GM19372 (cell line): ENCODE measurements at regions not wholly inside any gene's neighbourhood (a gene's known extent, or its start where the extent isn't known, plus 50 kb on each side); places are given as distances from the start of the nearest gene placed in this dataset.
"Not testable (repeated sequence)": the region's sequence is repeated elsewhere in the genome, so short reads cannot be mapped to it uniquely, and the experiment has no call there.

Source experiments
- ATAC-seq: cut with Tn5 transposase; IDR thresholded peaks from one replicate; pipeline ENCODE4 v1.9.1; 2021; ENCODE audit warnings: mild to moderate bottlenecking, low read depth, moderate library complexity; ENCODE audit not compliant: unreplicated experiment

DNA sequence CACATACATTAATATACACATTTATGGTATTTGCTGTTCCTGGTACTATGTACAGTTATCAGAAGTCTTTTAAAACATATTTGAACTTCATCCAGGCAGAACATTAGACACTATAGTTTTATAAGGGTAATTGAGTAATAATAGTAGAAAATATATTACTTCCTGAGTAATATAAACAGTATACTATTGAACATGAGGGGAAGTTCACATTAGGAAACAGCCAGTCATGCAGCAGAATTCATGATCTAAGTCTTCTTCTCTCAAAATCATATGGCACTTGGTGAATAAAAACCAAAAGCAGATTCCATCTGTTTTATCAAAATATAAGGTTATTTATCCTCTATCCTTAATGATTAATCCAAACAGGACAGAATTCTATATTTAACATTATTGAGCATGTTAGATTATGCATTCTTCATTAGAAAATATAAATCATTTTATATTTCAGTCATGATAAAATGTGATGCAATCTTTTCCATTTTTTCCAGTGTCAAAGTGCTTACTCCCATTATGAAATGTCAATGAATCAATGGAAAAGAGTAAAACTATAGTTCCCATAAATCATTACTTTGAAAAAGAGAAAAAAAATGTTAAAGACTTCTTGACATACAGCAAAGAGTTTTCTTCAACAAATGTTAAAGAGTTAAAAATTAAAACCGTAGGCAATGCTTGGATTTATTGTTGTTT, 584.3 kb upstream of the TUSC1 start:
- ATAC-seq: no peak

DNA sequence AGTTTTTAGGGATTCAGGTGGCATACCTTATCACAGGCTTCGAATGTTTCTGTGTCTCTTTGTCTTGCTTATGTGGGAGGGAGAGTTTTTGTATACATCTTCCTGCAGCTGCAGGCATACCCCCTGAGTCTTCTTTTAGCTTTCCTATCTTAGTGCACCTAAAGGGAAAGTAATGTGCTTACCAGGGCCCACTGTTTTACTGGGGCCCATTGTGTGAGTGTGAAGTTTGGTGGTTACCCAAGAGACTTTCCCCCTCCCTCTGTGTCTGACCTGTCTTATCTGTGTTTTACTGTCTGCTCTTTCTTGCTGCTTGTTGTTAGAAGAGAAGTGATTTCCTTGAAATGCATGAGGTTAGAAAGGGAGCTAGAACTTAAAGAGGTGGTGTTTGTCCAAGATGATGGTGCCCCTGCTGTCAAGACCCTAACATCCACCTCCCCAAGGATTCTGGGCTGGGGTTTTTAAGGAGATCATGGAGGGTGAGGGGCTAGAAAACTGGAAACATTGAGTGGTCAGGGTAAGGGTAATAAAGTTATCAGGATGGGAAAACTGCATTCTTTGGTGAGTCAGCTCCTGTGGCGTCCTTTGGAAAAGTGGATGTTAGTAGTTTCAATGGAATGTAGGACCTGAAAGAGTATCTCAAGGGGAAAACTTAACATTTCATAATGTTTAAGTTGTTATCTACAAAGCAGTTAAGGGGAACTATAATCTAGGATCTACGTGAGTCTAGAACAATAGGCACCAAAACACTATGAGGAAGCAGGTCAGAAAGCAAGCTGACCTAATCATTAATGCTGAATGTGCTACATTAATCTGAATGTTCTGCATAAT, 583.5 kb upstream of the TUSC1 start:
- ATAC-seq: no peak

DNA sequence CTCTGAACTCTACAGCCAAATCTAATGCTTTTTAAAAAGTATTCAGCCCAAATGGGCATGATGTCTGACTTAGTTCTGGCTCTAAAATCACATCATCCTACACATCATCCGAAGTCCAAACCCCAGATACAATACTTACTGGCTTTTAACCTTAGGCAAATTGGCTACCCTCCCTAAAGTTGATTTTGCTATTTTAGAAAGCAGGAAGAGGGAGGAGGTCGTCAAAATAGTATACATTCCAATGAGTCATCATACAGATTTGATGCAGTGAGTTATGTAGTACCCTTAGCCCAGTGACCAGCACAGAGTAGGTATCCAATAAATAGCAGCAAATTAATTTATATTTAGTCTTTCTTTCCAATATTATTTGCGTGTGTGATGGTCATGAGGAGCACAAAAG, 582.0 kb upstream of the TUSC1 start:
- no peak for ATAC-seq

DNA sequence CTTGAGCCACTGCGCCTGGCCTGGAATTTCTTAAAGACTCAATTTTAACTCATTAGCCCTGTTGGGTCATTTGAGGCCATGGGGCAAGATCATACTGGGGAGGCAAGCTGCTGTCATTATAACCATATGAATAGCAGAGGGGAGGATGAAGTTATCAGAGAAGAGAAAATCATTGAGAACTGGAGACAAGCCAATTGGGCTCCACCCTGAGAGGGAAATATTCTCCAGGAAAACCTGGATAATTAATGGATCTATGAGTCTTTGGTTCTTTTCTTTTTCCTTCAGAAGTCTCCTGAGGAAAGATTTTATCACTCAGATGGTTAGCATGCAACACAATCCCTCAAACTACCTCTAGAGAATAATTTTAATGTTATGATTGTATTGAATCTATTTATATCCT, 569.6 kb upstream of the TUSC1 start:
- no peak for ATAC-seq

DNA sequence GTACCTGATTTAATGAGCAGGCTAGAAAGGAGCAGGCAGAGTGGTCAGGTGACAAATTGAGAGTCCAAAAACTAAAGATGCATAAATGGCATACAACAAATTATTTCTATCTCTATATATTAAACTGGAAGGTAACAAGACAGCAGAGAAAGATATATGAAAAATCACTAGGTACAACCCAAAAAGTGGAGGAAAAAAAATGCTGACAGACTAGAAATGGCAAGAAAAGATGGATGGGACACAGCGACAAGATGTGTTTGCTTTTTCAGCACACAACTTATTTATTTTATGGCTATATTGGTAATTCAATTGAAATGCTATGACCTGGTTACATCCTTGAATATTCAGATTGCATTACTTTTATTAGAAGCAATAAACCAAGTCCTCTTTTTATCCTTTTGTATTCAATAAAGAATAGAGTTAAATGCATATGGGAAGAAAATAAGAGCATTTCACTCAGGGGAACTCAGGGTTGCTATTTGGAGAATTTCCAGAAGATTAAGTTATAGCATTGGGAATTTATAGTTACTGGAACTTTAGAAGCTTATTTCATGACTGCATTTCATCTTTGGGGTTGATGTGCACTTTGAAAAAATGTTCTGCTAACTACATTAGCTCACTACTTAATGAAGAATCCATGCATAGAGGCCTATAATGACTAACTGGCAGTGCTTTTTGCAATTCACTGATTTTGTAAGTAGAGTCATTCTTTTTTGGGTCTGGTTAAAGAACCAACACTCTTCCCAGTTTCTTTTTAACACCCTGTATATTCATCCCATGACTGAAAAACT, 566.6 kb upstream of the TUSC1 start:
- ATAC-seq: no peak

DNA sequence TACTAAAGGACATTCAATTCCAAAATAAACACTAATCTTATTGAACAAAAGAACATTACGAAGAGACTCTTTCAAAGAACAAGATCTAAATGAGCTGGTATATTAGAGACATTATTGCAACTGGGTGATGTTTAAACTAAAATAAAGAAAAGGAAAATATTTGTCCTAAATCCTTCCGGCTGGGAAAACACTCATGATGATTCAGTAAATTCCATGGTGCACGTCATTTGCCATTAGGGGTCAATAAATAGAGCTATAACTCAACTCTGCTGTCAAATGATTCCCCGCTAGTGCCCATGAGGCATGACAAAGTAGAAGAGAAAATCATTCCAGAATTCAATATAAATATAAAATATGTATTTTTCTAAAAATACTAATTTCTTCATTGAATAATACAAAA, 565.5 kb upstream of the TUSC1 start:
- ATAC-seq: no peak

GRCh38 chr9:26243029-26243697, 564.9 kb upstream of the TUSC1 start:
- ATAC-seq: no peak

GRCh38 chr9:26240020-26240419, 561.8 kb upstream of the TUSC1 start:
- ATAC-seq: no peak

GRCh38 chr9:26237256-26237655, 559.0 kb upstream of the TUSC1 start:
- ATAC-seq: no peak

DNA sequence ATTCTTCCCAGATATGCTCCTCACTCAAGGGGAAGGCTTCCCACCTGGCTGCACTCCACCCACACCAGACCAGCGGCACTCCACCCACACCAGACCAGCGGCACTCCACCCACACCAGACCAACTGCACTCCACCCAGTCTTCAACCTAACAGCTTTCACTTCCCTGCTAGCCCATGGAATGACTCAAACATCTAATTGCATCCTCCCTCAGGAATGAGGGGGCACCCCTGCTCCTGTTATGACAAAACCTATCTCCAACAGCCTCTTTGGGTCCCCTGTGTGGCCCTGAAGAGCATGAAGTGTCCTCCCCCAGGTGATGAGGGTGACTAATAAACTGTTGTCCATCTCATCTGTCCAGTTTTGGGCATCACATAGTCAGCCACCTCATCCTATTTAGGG, 556.6 kb upstream of the TUSC1 start:
- ATAC-seq: no peak

DNA sequence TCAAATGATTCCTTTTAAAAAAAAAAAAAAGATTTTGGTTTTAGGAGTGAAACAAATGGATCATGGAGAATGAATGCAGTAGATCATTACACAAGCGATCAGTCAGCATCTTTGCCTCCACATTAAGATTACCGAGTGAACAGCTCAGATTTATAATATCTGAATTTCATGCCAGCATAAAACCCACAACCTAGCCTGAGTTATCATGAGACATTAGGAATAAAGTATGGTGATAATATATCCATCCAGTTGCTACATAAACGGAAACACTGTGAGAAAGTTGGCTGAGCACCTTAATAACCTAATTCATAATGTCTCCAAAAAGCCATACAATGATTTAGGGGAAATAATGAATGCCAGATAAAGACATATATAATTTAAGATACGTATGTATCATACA, 553.1 kb upstream of the TUSC1 start:
- no peak for ATAC-seq

DNA sequence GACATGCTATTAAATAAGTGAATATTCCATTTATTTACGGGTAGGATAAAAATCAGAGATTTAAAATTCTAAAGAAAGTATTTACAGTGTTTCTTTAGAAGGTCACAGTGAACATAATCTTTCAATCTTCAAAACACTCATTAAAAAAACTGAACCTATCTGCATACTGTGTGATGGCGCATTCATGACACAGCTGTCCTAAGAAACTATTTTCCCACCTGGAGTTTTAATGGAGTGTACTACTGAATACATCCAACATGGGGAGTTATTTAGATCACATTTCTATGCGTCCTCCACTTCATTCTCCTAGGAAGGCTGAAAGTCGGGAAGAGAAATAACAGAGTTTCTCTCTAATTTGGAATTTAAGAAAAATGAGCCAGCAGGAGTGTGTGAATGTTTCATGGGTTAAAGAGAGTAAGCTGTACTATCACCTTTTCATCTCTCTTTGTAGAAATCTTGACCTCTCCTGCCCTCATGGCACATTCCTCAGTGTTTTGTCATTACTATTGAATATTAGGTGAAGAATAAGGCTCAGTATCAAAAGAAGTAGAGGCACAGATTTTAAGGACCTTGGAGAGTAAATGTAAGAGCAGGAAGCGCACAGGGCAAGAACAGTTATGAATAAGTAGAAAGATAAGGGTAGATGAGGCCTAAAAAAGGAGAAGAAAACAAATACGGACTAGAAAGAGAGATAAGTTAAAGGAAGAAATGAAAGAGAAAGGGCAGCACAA, 551.2 kb upstream of the TUSC1 start:
- ATAC-seq: no peak

DNA sequence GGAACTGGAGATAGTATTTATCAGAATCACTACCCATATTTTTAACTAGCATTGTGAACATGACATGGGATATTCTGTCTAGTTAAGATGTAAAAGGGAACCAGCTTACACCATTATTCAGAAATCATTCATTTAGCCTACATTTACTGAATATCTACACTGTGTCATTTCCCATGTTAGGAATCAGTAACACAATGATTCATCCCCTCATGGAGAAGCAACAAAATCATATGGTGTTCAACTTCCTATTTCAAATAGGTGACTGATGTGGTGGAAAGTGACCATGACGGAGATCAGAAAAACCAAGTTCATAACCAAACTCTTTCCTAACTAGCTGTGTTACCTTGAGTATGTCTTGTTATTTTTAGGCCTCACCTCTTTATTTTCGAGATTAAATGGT, 550.0 kb upstream of the TUSC1 start:
- ATAC-seq: no peak

DNA sequence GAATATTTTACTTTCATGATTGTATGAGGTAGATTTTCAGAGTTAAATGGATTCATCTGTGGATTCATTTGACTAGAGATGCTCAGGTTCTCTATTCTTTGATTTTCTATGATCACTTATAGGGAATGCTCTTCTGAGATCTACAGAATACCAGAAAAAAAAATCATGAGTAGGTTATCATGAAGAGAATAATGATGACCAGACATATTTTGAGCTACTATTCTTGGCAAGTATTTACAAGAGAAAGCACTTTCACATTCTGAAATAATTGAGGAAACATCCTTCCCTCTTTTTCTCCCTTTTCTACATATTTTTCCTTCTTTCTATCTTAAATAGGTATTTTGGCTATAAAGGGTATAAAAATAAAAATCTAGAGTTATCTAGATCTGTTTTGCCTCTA, 543.0 kb upstream of the TUSC1 start:
- ATAC-seq: no peak

GRCh38 chr9:26220367-26220766, 542.1 kb upstream of the TUSC1 start:
- no peak for ATAC-seq

- no peak for ATAC-seq
Measured at GRCh38 chr9:26219961-26220360, 541.7 kb upstream of the TUSC1 start.

- ATAC-seq: no peak
Measured at GRCh38 chr9:26216702-26217101, 538.5 kb upstream of the TUSC1 start.

DNA sequence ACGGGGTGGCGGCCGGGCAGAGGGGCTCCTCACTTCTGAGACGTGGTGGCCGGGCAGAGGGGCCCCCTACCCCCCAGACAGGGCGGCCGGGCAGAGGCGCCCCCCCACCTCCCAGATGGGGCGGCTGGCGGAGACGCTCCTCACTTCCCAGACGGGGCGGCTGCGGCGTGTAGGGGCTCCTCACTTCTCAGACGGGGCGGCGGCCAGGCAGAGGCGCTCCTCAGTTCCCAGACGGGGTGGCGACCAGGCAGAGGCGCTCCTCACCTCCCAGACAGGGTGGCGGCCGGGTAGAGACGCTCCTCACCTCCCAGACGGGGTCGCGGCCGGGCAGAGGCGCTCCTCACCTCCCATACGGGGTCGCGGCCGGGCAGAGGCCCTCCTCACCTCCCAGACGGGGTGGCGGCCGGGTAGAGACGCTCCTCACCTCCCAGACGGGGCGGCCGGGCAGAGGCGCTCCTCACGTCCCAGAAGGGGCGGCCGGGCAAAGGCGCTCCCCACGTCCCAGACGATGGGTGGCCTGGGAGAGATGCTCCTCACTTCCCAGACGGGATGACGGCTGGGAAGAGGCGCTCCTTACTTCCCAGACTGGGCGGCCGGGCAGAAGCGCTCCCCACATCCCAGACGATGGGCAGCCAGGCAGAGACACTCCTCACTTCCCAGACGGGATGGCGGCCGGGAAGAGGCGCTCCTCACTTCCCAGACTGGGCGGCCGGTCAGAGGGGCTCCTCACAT, 536.6 kb upstream of the TUSC1 start:
- ATAC-seq: not testable (repeated sequence)

GRCh38 chr9:26210338-26210851, 532.2 kb upstream of the TUSC1 start:
- ATAC-seq: no peak
